Ovary (tissue), 7 donors: ENCODE measurements at regions not wholly inside any gene's neighbourhood (a gene's known extent, or its start where the extent isn't known, plus 50 kb on each side); places are given as distances from the start of the nearest gene placed in this dataset.

Experiments used
- DNase-seq, 5 donors: peaks; one replicate each; pipeline ENCODE4 v3.0.0-alpha.2; 2019 to 2020
- H3K27ac ChIP-seq, 2 donors: fragments of 200-600 bp; one replicate each; pipeline versions ENCODE4 v1.5.1 to v1.8.0; 2019 to 2022
- H3K27me3 ChIP-seq: fragments of 200-600 bp; one replicate; pipeline ENCODE4 v1.8.0; 2022
- H3K36me3 ChIP-seq: fragments of 200-600 bp; sonication (generic); one replicate; pipeline ENCODE4 v1.5.1; 2019
- H3K4me1 ChIP-seq: one replicate; pipeline ENCODE4 v1.8.1; 2013; ENCODE audit warnings: mild to moderate bottlenecking, moderate library complexity; ENCODE audit not compliant: insufficient read depth
- H3K4me3 ChIP-seq: fragments of 200-600 bp; sonication (generic); one replicate; pipeline ENCODE4 v1.5.1; 2017
- H3K9me3 ChIP-seq, 2 donors: fragments of 200-600 bp in 1 of 2; sonication (generic) in 1 of 2; one replicate each; pipeline versions ENCODE4 v1.5.1 to v1.8.1; 2013 to 2019; ENCODE audit warnings: mild to moderate bottlenecking in 1 of 2, moderate library complexity in 1 of 2
- CTCF ChIP-seq, 3 donors: fragments of 450-650 bp in 2 of 3; fragments of 200-600 bp in 1 of 3; IDR thresholded peaks; one replicate each; pipeline versions ENCODE4 v1.5.1 to v1.8.0; 2016 to 2022; ENCODE audit warnings: antibody characterized with exemption in 3 of 3, mild to moderate bottlenecking in 1 of 3
- EP300 ChIP-seq: sonication (generic); formaldehyde crosslinking; IDR thresholded peaks from one replicate; pipeline ENCODE4 v1.6.1; 2017; ENCODE audit warnings: antibody characterized with exemption
- POLR2A ChIP-seq: fragments of 450-650 bp; IDR thresholded peaks from one replicate; pipeline ENCODE4 v1.6.1; 2017; ENCODE audit warnings: antibody characterized with exemption, mild to moderate bottlenecking, moderate library complexity
- WGBS, 3 donors: extraction: QIAGEN DNeasy Blood & Tissue Kit in 1 of 3; methylation state at CpG; one replicate each; pipeline versions ENCODE4 v1.1.5 to v1.1.7; 2013 to 2017; 5-methylcytosine and 5-hydroxymethylcytosine counted together
- intact Hi-C, 4 donors: fragments of 100-400 bp; cut with DNase I; formaldehyde crosslinking; loops; one replicate each; pipeline versions ENCODE4 v1.11.0 to v1.15.1; 2022 to 2023
- donor health status: DM: no; HTN: no; CAD: no; lungs with moderate emphysema.
- donor health status: DM: no; HTN: no; CAD: no.
- donor health status: Bipolar disorder and iron deficiency.
- donor health status: DM: no; HTN: no; CAD: no.
- donor health status: DM: yes; HTN: yes; CAD: no.

- H3K4me1 ChIP-seq = no peaks in the 10 kb centered on the region
- intact Hi-C loops = no loop called here
- no peak overlapping the region for H3K27ac ChIP-seq
- TF ChIP-seq EP300 (no peak), POLR2A (no peak), CTCF (IDR thresholded peaks at IDR 0.05) (no peak)
- H3K9me3 ChIP-seq = no peaks in the 10 kb centered on the region
- H3K27me3 ChIP-seq = no peaks in the 10 kb centered on the region
- H3K4me3 ChIP-seq = no peak overlapping the region
- DNase-seq = no peak
- 79 to 83% (median 81%) methylated on average over 6 of the region's 6 CpGs for WGBS, 3 donors
- H3K36me3 ChIP-seq = no peaks in the 10 kb centered on the region
These were observed 210.5 kb downstream of the ETNK1 start for GRCh38 chr12:22835431-22835830.

- 92 to 97% (median 95%) methylated on average over 8 of the region's 8 CpGs for WGBS, 3 donors
- no peak for DNase-seq
- no peaks in the 10 kb centered on the region for H3K4me1 ChIP-seq
- no peak overlapping the region for H3K4me3 ChIP-seq
- no peaks in the 10 kb centered on the region for H3K9me3 ChIP-seq
- H3K27me3 ChIP-seq = no peaks in the 10 kb centered on the region
- no peaks in the 10 kb centered on the region for H3K36me3 ChIP-seq
- intact Hi-C loops = no loop called here
- TF ChIP-seq CTCF (IDR thresholded peaks at IDR 0.05) = no peak
- H3K27ac ChIP-seq = no peak overlapping the region
These were observed 225.2 kb downstream of the ETNK1 start for GRCh38 chr12:22850185-22850584.

DNA sequence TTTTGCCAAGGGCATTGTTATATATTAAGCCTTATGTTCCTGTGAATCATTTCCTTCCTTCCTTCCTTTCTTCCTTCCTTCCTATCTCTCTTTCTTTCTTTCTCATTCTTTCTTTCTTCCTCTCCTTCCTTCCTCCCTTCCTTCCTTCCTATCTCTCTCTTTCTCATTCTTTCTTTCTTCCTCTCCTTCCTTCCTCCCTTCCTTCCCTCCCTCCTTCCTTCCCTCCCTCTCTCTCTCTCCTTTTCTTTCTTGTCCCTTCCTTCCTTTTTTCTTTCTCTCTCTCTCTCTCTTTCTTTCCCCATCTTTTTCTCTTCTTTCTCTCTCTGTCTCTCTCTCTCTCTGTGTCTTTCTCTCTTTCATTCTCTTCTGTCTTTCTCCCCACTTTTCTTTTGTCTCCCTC, 226.6 kb downstream of the ETNK1 start:
- TF ChIP-seq EP300 (no peak), POLR2A (no peak), CTCF (IDR thresholded peaks at IDR 0.05) (no peak)
- no peak overlapping the region for H3K4me3 ChIP-seq
- no peaks in the 10 kb centered on the region for H3K27me3 ChIP-seq
- H3K9me3 ChIP-seq = no peaks in the 10 kb centered on the region
- H3K36me3 ChIP-seq = no peaks in the 10 kb centered on the region
- intact Hi-C loops = no loop called here
- H3K27ac ChIP-seq = no peak overlapping the region
- no peak for DNase-seq
- H3K4me1 ChIP-seq = no peaks in the 10 kb centered on the region

- Histone ChIP-seq H3K4me1 (no peaks in the 10 kb centered on the region), H3K36me3 (no peaks in the 10 kb centered on the region), H3K9me3 (no peaks in the 10 kb centered on the region), H3K27ac (no peak overlapping the region), H3K27me3 (no peaks in the 10 kb centered on the region), H3K4me3 (no peak overlapping the region)
- no peak for DNase-seq
- 51 to 73% (median 65%) methylated on average over 2 of the region's 2 CpGs for WGBS, 3 donors
- intact Hi-C loops = no loop called here
- TF ChIP-seq EP300 (no peak), CTCF (IDR thresholded peaks at IDR 0.05) (no peak)
These were observed 230.5 kb downstream of the ETNK1 start for GRCh38 chr12:22855456-22855855.

DNA sequence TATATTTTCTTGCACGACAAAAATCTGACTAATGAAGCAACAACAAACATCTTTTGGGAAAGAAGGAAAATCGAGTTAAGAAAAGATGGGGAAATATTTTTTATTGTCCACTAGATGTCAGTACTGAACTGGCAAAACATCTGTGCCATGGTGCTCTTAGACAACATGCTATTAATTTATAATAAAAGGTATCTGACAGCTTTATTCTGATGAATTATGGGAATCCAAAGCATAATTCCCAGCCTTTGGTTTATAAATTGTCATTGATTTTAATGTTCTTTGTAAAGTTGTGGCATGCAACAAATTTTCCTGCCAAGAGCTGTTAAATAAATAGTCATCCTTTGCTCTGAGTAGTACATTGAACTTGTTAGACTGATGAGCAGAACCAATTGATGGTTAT, 231.2 kb downstream of the ETNK1 start:
- intact Hi-C loops = no loop called here
- 0 to 4% (median 1%) methylated on average over 2 of the region's 2 CpGs for WGBS, 3 donors

More for the DNA sequence above, 231.2 kb downstream of the ETNK1 start:
- Histone ChIP-seq H3K27ac (no peak overlapping the region), H3K27me3 (no peaks in the 10 kb centered on the region), H3K4me1 (no peaks in the 10 kb centered on the region), H3K9me3 (no peaks in the 10 kb centered on the region), H3K4me3 (no peak overlapping the region), H3K36me3 (no peaks in the 10 kb centered on the region)
- no peak for DNase-seq
- TF ChIP-seq EP300 (no peak), POLR2A (no peak), CTCF (IDR thresholded peaks at IDR 0.05) (peak in 1 of 3 donors; percentile 31)
